C4-2B (cell line): ENCODE measurements at regions not wholly inside any gene's neighbourhood (a gene's known extent, or its start where the extent isn't known, plus 50 kb on each side); places are given as distances from the start of the nearest gene placed in this dataset.

ENCODE experiments used
- H3K27ac ChIP-seq: fragments of 450-650 bp; 2 replicates; pipeline ENCODE4 v1.5.1; 2017
- ZFX ChIP-seq: fragments of 450-650 bp; IDR thresholded peaks from 2 replicates; pipeline ENCODE4 v1.6.1; 2017
- TF ChIP-seq, protein P1 (sequence below): fragments of 450-650 bp; conservative IDR thresholded peaks from 2 replicates; pipeline ENCODE4 v1.5.1; 2017; ENCODE audit warnings: mild to moderate bottlenecking

DNA sequence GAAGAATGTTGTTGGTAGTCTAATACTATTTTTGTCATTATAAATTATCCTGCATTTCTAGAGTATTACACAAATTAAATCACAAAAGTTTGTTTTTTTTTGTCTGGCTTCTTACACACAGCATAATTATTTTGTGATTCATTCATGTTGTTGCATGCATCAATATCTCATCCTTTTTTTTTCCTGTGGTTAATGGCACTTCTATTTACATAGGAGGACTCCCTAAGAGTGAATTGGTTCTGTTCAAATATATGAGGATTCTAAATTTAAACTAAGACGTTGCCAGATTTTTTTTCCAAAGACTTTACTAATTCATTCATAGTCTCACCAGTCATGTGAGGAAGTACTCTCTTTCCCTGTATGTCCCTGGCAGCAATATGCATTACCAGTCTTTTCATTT lies 303.3 kb downstream of the GPR37 start:
- no peak for TF ChIP-seq ZFX
- TF ChIP-seq, protein P1, sequence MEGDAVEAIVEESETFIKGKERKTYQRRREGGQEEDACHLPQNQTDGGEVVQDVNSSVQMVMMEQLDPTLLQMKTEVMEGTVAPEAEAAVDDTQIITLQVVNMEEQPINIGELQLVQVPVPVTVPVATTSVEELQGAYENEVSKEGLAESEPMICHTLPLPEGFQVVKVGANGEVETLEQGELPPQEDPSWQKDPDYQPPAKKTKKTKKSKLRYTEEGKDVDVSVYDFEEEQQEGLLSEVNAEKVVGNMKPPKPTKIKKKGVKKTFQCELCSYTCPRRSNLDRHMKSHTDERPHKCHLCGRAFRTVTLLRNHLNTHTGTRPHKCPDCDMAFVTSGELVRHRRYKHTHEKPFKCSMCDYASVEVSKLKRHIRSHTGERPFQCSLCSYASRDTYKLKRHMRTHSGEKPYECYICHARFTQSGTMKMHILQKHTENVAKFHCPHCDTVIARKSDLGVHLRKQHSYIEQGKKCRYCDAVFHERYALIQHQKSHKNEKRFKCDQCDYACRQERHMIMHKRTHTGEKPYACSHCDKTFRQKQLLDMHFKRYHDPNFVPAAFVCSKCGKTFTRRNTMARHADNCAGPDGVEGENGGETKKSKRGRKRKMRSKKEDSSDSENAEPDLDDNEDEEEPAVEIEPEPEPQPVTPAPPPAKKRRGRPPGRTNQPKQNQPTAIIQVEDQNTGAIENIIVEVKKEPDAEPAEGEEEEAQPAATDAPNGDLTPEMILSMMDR = no peak
- H3K27ac ChIP-seq = no peak overlapping the region

DNA sequence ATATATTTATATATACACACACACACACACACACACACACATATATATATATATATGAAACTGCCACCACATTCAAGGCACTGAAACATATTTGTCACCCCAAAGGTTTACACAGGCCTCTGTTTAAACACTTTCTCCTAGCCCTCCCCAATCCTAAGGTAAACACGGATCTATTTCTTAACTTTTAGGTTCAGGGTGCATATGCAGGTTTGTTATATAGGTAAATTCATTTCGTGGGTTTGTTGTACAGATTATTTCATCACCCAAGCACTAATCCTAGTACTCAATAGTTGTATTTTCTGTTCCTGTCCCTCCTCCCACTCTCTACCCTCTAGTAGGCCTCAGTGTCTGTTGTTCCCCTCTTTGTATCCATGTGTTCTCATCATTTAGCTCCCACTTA lies 305.0 kb downstream of the GPR37 start:
- H3K27ac ChIP-seq = no peak overlapping the region
- no peak for TF ChIP-seq ZFX
- TF ChIP-seq, protein P1 = no peak

GRCh38 chr7:124460056-124460450 lies 305.5 kb downstream of the GPR37 start:
- no peak overlapping the region for H3K27ac ChIP-seq
- TF ChIP-seq, protein P1 = no peak
- TF ChIP-seq ZFX = no peak

GRCh38 chr7:124459101-124460055 lies 306.2 kb downstream of the GPR37 start:
- H3K27ac ChIP-seq = no peak overlapping the region
- no peak for TF ChIP-seq ZFX
- TF ChIP-seq, protein P1 = no peak

GRCh38 chr7:124457841-124458240 lies 307.8 kb downstream of the GPR37 start:
- H3K27ac ChIP-seq = no peak overlapping the region
- TF ChIP-seq, protein P1 = no peak
- no peak for TF ChIP-seq ZFX

GRCh38 chr7:124456286-124456685 lies 309.3 kb downstream of the GPR37 start:
- H3K27ac ChIP-seq = no peak overlapping the region
- TF ChIP-seq, protein P1 = no peak
- TF ChIP-seq ZFX = no peak

DNA sequence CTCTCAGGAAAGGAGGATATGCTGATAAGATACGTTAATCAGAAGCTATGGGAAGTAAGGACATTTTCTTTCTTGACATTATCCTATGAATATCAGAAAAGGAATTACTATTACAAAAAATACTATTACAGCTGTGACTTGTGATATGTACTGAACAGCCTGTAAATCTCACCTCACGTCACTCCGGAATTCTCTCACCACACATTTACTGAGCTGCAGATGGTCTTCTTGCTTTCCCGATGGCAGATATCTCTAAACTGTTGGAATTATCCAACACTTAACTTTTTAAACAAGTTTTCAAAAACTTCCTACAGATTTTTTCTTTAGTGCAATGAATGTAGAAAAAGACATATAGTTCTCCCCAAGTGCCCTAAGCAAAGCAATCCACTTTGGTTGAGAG lies 313.4 kb downstream of the GPR37 start:
- no peak for TF ChIP-seq ZFX
- TF ChIP-seq, protein P1 = no peak

More for the DNA sequence above, 313.4 kb downstream of the GPR37 start:
- no peak overlapping the region for H3K27ac ChIP-seq
